ENCODE measurements at regions not wholly inside any gene's neighbourhood (a gene's known extent, or its start where the extent isn't known, plus 50 kb on each side); places are given as distances from the start of the nearest gene placed in this dataset.

GRCh38 chr17:72234985-72235384 lies 114.2 kb downstream of the SOX9 start:
- no peaks in the 10 kb centered on the region for H3K4me1 ChIP-seq (ENCODE audit: control insufficient read depth, extremely low read depth, insufficient read depth, low read length)
- H3K9ac ChIP-seq (ENCODE audit: insufficient read depth, low read length): no peak overlapping the region
- no peak overlapping the region for H2AFZ ChIP-seq (ENCODE audit: low read length)
- TF ChIP-seq EZH2 (IDR thresholded peaks at IDR 0.05; ENCODE audit: low read length, missing control alignments): no peak
- no peak for TF ChIP-seq CTCF (conservative IDR thresholded peaks at IDR 0.05 in 1 of 2, IDR thresholded peaks at IDR 0.05 in 1 of 2; ENCODE audit: low read depth in 1 of 2, low read length in 2 of 2)
- H4K20me1 ChIP-seq (ENCODE audit: control insufficient read depth, extremely low read depth, insufficient read depth, low read length): no peaks in the 10 kb centered on the region
- no peaks in the 10 kb centered on the region for H3K9me3 ChIP-seq (ENCODE audit: control insufficient read depth, insufficient read depth, low read depth, low read length)
- no peak overlapping the region for H3K4me2 ChIP-seq (ENCODE audit: extremely low read depth, insufficient read depth, low read length)
- DNase-seq (ENCODE audit: low read depth in 2 of 2): no peak
- no peaks in the 10 kb centered on the region for H3K36me3 ChIP-seq (ENCODE audit: control insufficient read depth, insufficient read depth, low read length)
- H3K4me3 ChIP-seq (replicated peaks in 1 of 4; ENCODE audit: control extremely low read depth in 1 of 4, insufficient read depth in 1 of 4, low read depth in 3 of 4, low read length in 4 of 4): no peak overlapping the region
- H3K27ac ChIP-seq (ENCODE audit: insufficient read depth, low read length): no peak overlapping the region
- H3K27me3 ChIP-seq (ENCODE audit: control insufficient read depth, insufficient read depth, low read length): peaks cover 4% of the 10 kb centered on the region
- H3K79me2 ChIP-seq (ENCODE audit: control insufficient read depth, insufficient read depth, low read length): no peaks in the 10 kb centered on the region

GRCh38 chr17:72236980-72237633 lies 116.3 kb downstream of the SOX9 start:
- TF ChIP-seq EZH2 (IDR thresholded peaks at IDR 0.05; ENCODE audit: low read length, missing control alignments): no peak
- no peak for TF ChIP-seq CTCF (conservative IDR thresholded peaks at IDR 0.05 in 1 of 2, IDR thresholded peaks at IDR 0.05 in 1 of 2; ENCODE audit: low read depth in 1 of 2, low read length in 2 of 2)
- H3K9ac ChIP-seq (ENCODE audit: insufficient read depth, low read length): no peak overlapping the region
- no peaks in the 10 kb centered on the region for H3K79me2 ChIP-seq (ENCODE audit: control insufficient read depth, insufficient read depth, low read length)
- no peak overlapping the region for H2AFZ ChIP-seq (ENCODE audit: low read length)
- H3K4me3 ChIP-seq (replicated peaks in 1 of 4; ENCODE audit: control extremely low read depth in 1 of 4, insufficient read depth in 1 of 4, low read depth in 3 of 4, low read length in 4 of 4): no peak overlapping the region
- H3K36me3 ChIP-seq (ENCODE audit: control insufficient read depth, insufficient read depth, low read length): no peaks in the 10 kb centered on the region
- no peaks in the 10 kb centered on the region for H4K20me1 ChIP-seq (ENCODE audit: control insufficient read depth, extremely low read depth, insufficient read depth, low read length)
- no peaks in the 10 kb centered on the region for H3K27me3 ChIP-seq (ENCODE audit: control insufficient read depth, insufficient read depth, low read length)
- no peak overlapping the region for H3K4me2 ChIP-seq (ENCODE audit: extremely low read depth, insufficient read depth, low read length)
- DNase-seq (ENCODE audit: low read depth in 2 of 2): no peak
- H3K27ac ChIP-seq (ENCODE audit: insufficient read depth, low read length): no peak overlapping the region
- no peaks in the 10 kb centered on the region for H3K9me3 ChIP-seq (ENCODE audit: control insufficient read depth, insufficient read depth, low read depth, low read length)
- no peaks in the 10 kb centered on the region for H3K4me1 ChIP-seq (ENCODE audit: control insufficient read depth, extremely low read depth, insufficient read depth, low read length)

GRCh38 chr17:72238157-72238673 lies 117.4 kb downstream of the SOX9 start:
- H3K27me3 ChIP-seq (ENCODE audit: control insufficient read depth, insufficient read depth, low read length): no peaks in the 10 kb centered on the region
- H3K4me1 ChIP-seq (ENCODE audit: control insufficient read depth, extremely low read depth, insufficient read depth, low read length): no peaks in the 10 kb centered on the region
- no peaks in the 10 kb centered on the region for H3K9me3 ChIP-seq (ENCODE audit: control insufficient read depth, insufficient read depth, low read depth, low read length)
- no peaks in the 10 kb centered on the region for H4K20me1 ChIP-seq (ENCODE audit: control insufficient read depth, extremely low read depth, insufficient read depth, low read length)
- TF ChIP-seq CTCF (conservative IDR thresholded peaks at IDR 0.05 in 1 of 2, IDR thresholded peaks at IDR 0.05 in 1 of 2; ENCODE audit: low read depth in 1 of 2, low read length in 2 of 2): no peak
- no peak for TF ChIP-seq EZH2 (IDR thresholded peaks at IDR 0.05; ENCODE audit: low read length, missing control alignments)
- no peak overlapping the region for H3K9ac ChIP-seq (ENCODE audit: insufficient read depth, low read length)
- H3K27ac ChIP-seq (ENCODE audit: insufficient read depth, low read length): no peak overlapping the region
- no peak for DNase-seq (ENCODE audit: low read depth in 2 of 2)
- no peak overlapping the region for H2AFZ ChIP-seq (ENCODE audit: low read length)
- H3K4me3 ChIP-seq (replicated peaks in 1 of 4; ENCODE audit: control extremely low read depth in 1 of 4, insufficient read depth in 1 of 4, low read depth in 3 of 4, low read length in 4 of 4): no peak overlapping the region
- no peak overlapping the region for H3K4me2 ChIP-seq (ENCODE audit: extremely low read depth, insufficient read depth, low read length)
- H3K79me2 ChIP-seq (ENCODE audit: control insufficient read depth, insufficient read depth, low read length): no peaks in the 10 kb centered on the region
- no peaks in the 10 kb centered on the region for H3K36me3 ChIP-seq (ENCODE audit: control insufficient read depth, insufficient read depth, low read length)

Measured in fibroblast of lung (primary cell).